HepG2 (cell line): ENCODE measurements at regions not wholly inside any gene's neighbourhood (a gene's known extent, or its start where the extent isn't known, plus 50 kb on each side); places are given as distances from the start of the nearest gene placed in this dataset.
A peak's percentile ranks its signal among the peaks of the same experiment; 100 is the strongest.

Experiments
- ATAC-seq: fragments of 200-7000 bp; cut with Tn5 transposase; 3 replicates; pipeline ENCODE4 v1.9.1; 2020; ENCODE audit warnings: mild to moderate bottlenecking, moderate library complexity
- BruUV-seq: library from RNA; stranded (reverse); fragments of 400-500 nt; replicated peaks from 2 replicates; lab custom pipeline; 2021; lab: Mats Ljungman, UMichigan
- CTCF ChIA-PET: fragments of 300-600 bp; formaldehyde crosslinking; extraction: SDS; loops from one replicate; lab custom pipeline; 2021; ENCODE audit warnings: low total read pairs, inconsistent platforms, low intra/inter-chr PET ratio; lab: Yijun Ruan, JAX
- POLR2A ChIA-PET: fragments of 350-600 bp; sonication (Branson Sonifier 250); formaldehyde crosslinking; loops from one replicate; lab custom pipeline; 2020; ENCODE audit warnings: antibody characterized with exemption, inconsistent platforms; lab: Yijun Ruan, JAX
- DNase-seq: peaks from one replicate; pipeline ENCODE4 v3.0.0-alpha.2; 2015; ENCODE audit warnings: low spot score
- FAIRE-seq: peaks from 3 replicates; lab custom pipeline; 2011; peaks lifted over from hg19 to GRCh38; lab: Jason Lieb, UNC
- H2AFZ ChIP-seq: one replicate; pipeline ENCODE4 v1.6.1; 2011; ENCODE audit warnings: low read length, inconsistent platforms
- H3K27ac ChIP-seq: fragments of 300-600 bp; 3 replicates; pipeline ENCODE4 v1.8.0; 2011; ENCODE audit warnings: mixed run types, mild to moderate bottlenecking, mixed read lengths, low read length, inconsistent platforms; ENCODE audit not compliant: insufficient read depth; ENCODE audit errors: extremely low read length
- H3K27me3 ChIP-seq, 2 experiments: fragments of 200-600 bp in 1 of 2; 2 replicates in 1 of 2; 3 replicates in 1 of 2; pipeline versions ENCODE4 v1.6.0 to v1.8.0; 2011; ENCODE audit warnings: low read length in 2 of 2, mild to moderate bottlenecking in 2 of 2, moderate library complexity in 2 of 2, inconsistent platforms in 1 of 2; ENCODE audit not compliant: insufficient read depth in 2 of 2, control insufficient read depth in 1 of 2
- H3K36me3 ChIP-seq, 2 experiments: fragments of 200-600 bp in 1 of 2; replicated peaks in 1 of 2; 2 replicates in 1 of 2; 3 replicates in 1 of 2; pipeline versions ENCODE4 v1.5.1 to v1.8.0; 2011; ENCODE audit warnings: low read length in 2 of 2, inconsistent platforms in 1 of 2; ENCODE audit not compliant: insufficient read depth in 2 of 2, control insufficient read depth in 1 of 2
- H3K4me1 ChIP-seq: 2 replicates; pipeline ENCODE4 v1.5.1; 2012; ENCODE audit warnings: low read length, inconsistent platforms; ENCODE audit not compliant: insufficient read depth
- H3K4me2 ChIP-seq: 2 replicates; pipeline ENCODE4 v1.6.0; 2011; ENCODE audit warnings: low read depth, low read length, inconsistent platforms
- H3K4me3 ChIP-seq, 3 experiments: fragments of 200-600 bp in 1 of 3; sonication (generic), shearing (Covaris generic) in 1 of 3; replicated peaks in 1 of 3; 2 replicates each; pipeline ENCODE4 v1.5.1; 2011 to 2016; ENCODE audit warnings: low read length in 3 of 3, inconsistent platforms in 2 of 3, low read depth in 2 of 3, mild to moderate bottlenecking in 2 of 3, control low read depth in 1 of 3, mixed read lengths in 1 of 3; ENCODE audit not compliant: insufficient read depth in 1 of 3
- H3K79me2 ChIP-seq: one replicate; pipeline ENCODE4 v1.6.1; 2011; ENCODE audit warnings: low read length, inconsistent platforms; ENCODE audit not compliant: insufficient read depth
- H3K9ac ChIP-seq: 2 replicates; pipeline ENCODE4 v1.6.0; 2011; ENCODE audit warnings: mild to moderate bottlenecking, low read depth, low read length, inconsistent platforms; ENCODE audit not compliant: insufficient read depth
- H3K9me3 ChIP-seq: 2 replicates; pipeline ENCODE4 v1.5.1; 2012; ENCODE audit warnings: mild to moderate bottlenecking, low read length
- H4K20me1 ChIP-seq: 2 replicates; pipeline ENCODE4 v1.6.0; 2011; ENCODE audit warnings: inconsistent platforms, mild to moderate bottlenecking, low read length, moderate library complexity; ENCODE audit not compliant: insufficient read depth
- CEBPB ChIP-seq: IDR thresholded peaks from 2 replicates; pipeline ENCODE4 v1.6.1; 2011; ENCODE audit warnings: low read depth, low read length, improper control_type of control experiment, borderline replicate concordance
- E2F5 ChIP-seq: sonication (generic); formaldehyde crosslinking; conservative IDR thresholded peaks from 2 replicates; pipeline ENCODE4 v1.4.0; 2020; ENCODE audit warnings: missing genetic modification reagents
- MAFK ChIP-seq, 2 experiments: IDR thresholded peaks in 1 of 2; conservative IDR thresholded peaks in 1 of 2; 2 replicates each; pipeline ENCODE4 v1.6.1; 2011; ENCODE audit warnings: improper control_type of control experiment in 2 of 2, low read length in 2 of 2
- SMARCE1 ChIP-seq: fragments of 450-650 bp; IDR thresholded peaks from 2 replicates; pipeline ENCODE4 v1.6.1; 2017; ENCODE audit warnings: borderline replicate concordance
- SSRP1 ChIP-seq: IDR thresholded peaks from 2 replicates; pipeline ENCODE4 v1.6.1; 2016; ENCODE audit warnings: control low read depth
- WIZ ChIP-seq: sonication (generic); formaldehyde crosslinking; IDR thresholded peaks from 2 replicates; pipeline ENCODE4 v1.5.1; 2020; ENCODE audit warnings: mild to moderate bottlenecking, missing genetic modification reagents
- ZNF136 ChIP-seq: sonication (generic); formaldehyde crosslinking; IDR thresholded peaks from 2 replicates; pipeline ENCODE4 v1.8.1; 2022; ENCODE audit warnings: low read depth, mild to moderate bottlenecking, moderate library complexity, missing genetic modification reagents
- ZNF367 ChIP-seq: sonication (generic); formaldehyde crosslinking; IDR thresholded peaks from 2 replicates; pipeline ENCODE4 v1.4.0; 2020; ENCODE audit warnings: missing genetic modification reagents, borderline replicate concordance
- ZNF747 ChIP-seq: sonication (generic); formaldehyde crosslinking; IDR thresholded peaks from 2 replicates; pipeline ENCODE4 v1.8.1; 2023; ENCODE audit warnings: missing genetic modification reagents, mild to moderate bottlenecking, borderline replicate concordance
- ZSCAN22 ChIP-seq: sonication (generic); formaldehyde crosslinking; IDR thresholded peaks from 2 replicates; pipeline ENCODE4 v1.4.0; 2020; ENCODE audit warnings: mild to moderate bottlenecking, missing genetic modification reagents
- WGBS: methylation state at CpG from one replicate; pipeline ENCODE4 v1.1.6; 2017; ENCODE audit warnings: low lambda C conversion rate; 5-methylcytosine and 5-hydroxymethylcytosine counted together
- in situ Hi-C: cut with HindIII; loops from 2 replicates; pipeline ENCODE4 v1.10.0; 2017; ENCODE audit warnings: low pct_unique_long_range_greater_than_20kb; ENCODE audit not compliant: extremely low pct_ligation_motif_present
- intact Hi-C: fragments of 100-400 bp; cut with micrococcal nuclease; formaldehyde crosslinking; loops from one replicate; pipeline ENCODE4 v1.10.0; 2022; ENCODE audit not compliant: unreplicated experiment
- small RNA-seq, 3 experiments: library from RNA; depleted of rRNA; stranded (forward); fragments of <200 nt; gene quantifications; one replicate each; pipeline ENCODE3, GENCODE V24; 2012; ENCODE audit warnings: low read depth in 2 of 3, low replicate concordance in 1 of 3; ENCODE audit not compliant: insufficient read length in 3 of 3, insufficient read depth in 2 of 3

- ATAC-seq (no peak), DNase-seq (no peak), FAIRE-seq (no peak)
- H3K4me3 ChIP-seq, result no peak overlapping the region
- H3K9me3 ChIP-seq, result no peaks in the 10 kb centered on the region; the same call in 1 of the 2 replicates
- no peak overlapping the region for H3K4me2 ChIP-seq
- TF ChIP-seq ZNF136 (no peak), ZSCAN22 (CRISPR knock-in tag) (no peak), ZNF747 (CRISPR knock-in tag) (no peak), CEBPB (no peak), E2F5 (CRISPR knock-in tag) (no peak), ZNF367 (CRISPR knock-in tag) (no peak)
- in situ Hi-C loops, result no loop called here
- WGBS, result 0% methylated on average over 1 of the region's 1 CpG
- H3K27ac ChIP-seq, result no peak overlapping the region
- H3K36me3 ChIP-seq, result no peaks in the 10 kb centered on the region
- no peaks in the 10 kb centered on the region for H3K27me3 ChIP-seq
- H3K4me1 ChIP-seq, result no peaks in the 10 kb centered on the region
- no peaks in the 10 kb centered on the region for H4K20me1 ChIP-seq
- CTCF ChIA-PET, result no interaction called here
- intact Hi-C loops, result loop anchor here (5.0 kb wide), 1 partner anchor 578 kb away; no protein-coding TSS in a partner anchor
- no peak overlapping the region for H3K9ac ChIP-seq
- no peaks in the 10 kb centered on the region for H3K79me2 ChIP-seq
- H2AFZ ChIP-seq, result no peak overlapping the region
- no TSS peak for BruUV-seq
- POLR2A ChIA-PET, result no interaction called here
Measured at GRCh38 chr18:44629406-44629805, 51.3 kb upstream of the SETBP1 start.

GRCh38 chr18:44630118-44630517, 50.6 kb upstream of the SETBP1 start:
- intact Hi-C loops, result no loop called here
- Histone ChIP-seq H3K4me3 (no peak overlapping the region), H3K4me2 (no peak overlapping the region), H3K79me2 (no peaks in the 10 kb centered on the region), H3K27ac (no peak overlapping the region)
- no TSS peak for BruUV-seq
- DNase-seq, result no peak
- CTCF ChIA-PET, result no interaction called here
- WGBS, result 0% methylated on average over 2 of the region's 2 CpGs
- TF ChIP-seq SMARCE1 (no peak), WIZ (no peak), MAFK (conservative IDR thresholded peaks at IDR 0.05 in 1 of 2, IDR thresholded peaks at IDR 0.05 in 1 of 2; ENCODE audit: low read length in 2 of 2) (peak in 1 of 2 experiments; percentile 49; a peak in 1 of 4 replicates), SSRP1 (CRISPR knock-in tag) (no peak)
- TF ChIP-seq, all 625 proteins: peak for 1
- Histone ChIP-seq H2AFZ (no peak overlapping the region), H3K4me1 (no peaks in the 10 kb centered on the region), H3K27me3 (no peaks in the 10 kb centered on the region), H3K9me3 (no peaks in the 10 kb centered on the region; the same call in 1 of the 2 replicates), H3K9ac (no peak overlapping the region), H4K20me1 (no peaks in the 10 kb centered on the region), H3K36me3 (no peaks in the 10 kb centered on the region)
- no peak for FAIRE-seq
- POLR2A ChIA-PET, result no interaction called here
- in situ Hi-C loops, result no loop called here
- ATAC-seq, result no peak

Small RNA genes lying in the stretch of these regions (small RNA-seq; reads per million reads assigned to genes)
- gene RNA5SP455, result 0 reads per million in 3 experiments
